Esophagus squamous epithelium (tissue), 5 donors: ENCODE measurements at regions not wholly inside any gene's neighbourhood (a gene's known extent, or its start where the extent isn't known, plus 50 kb on each side); places are given as distances from the start of the nearest gene placed in this dataset.
A peak's percentile ranks its signal among the peaks of the same experiment; 100 is the strongest.

ENCODE experiments used
- DNase-seq: peaks from one replicate; lab custom pipeline; 2025; lab: John Stamatoyannopoulos, UW
- H3K27ac ChIP-seq, 4 donors: fragments of 200-600 bp; sonication (generic); one replicate each; pipeline ENCODE4 v1.5.1; 2016 to 2019; ENCODE audit warnings: mild to moderate bottlenecking in 1 of 4
- H3K27me3 ChIP-seq, 4 donors: fragments of 200-600 bp; sonication (generic); 1 replicate in 3 of 4; 2 replicates in 1 of 4; pipeline versions ENCODE4 v1.5.1 to v1.6.0; 2017 to 2021; ENCODE audit warnings: antibody characterized with exemption in 1 of 4
- H3K36me3 ChIP-seq, 3 donors: fragments of 200-600 bp; sonication (generic); one replicate each; pipeline ENCODE4 v1.5.1; 2016 to 2019
- H3K4me1 ChIP-seq, 3 donors: fragments of 200-600 bp; sonication (generic); one replicate each; pipeline ENCODE4 v1.5.1; 2017 to 2019
- H3K4me3 ChIP-seq, 4 donors: fragments of 200-600 bp; sonication (generic); 1 replicate in 3 of 4; 2 replicates in 1 of 4; pipeline ENCODE4 v1.5.1; 2016 to 2019; ENCODE audit warnings: mild to moderate bottlenecking in 2 of 4, moderate library complexity in 1 of 4
- H3K9me3 ChIP-seq, 3 donors: fragments of 200-600 bp; sonication (generic); one replicate each; pipeline ENCODE4 v1.5.1; 2016 to 2019
- POLR2A ChIP-seq, 4 donors: fragments of 450-650 bp; IDR thresholded peaks; one replicate each; pipeline ENCODE4 v1.6.1; 2017; ENCODE audit warnings: antibody characterized with exemption in 4 of 4, mild to moderate bottlenecking in 4 of 4, moderate library complexity in 3 of 4
- WGBS, 2 donors: methylation state at CpG; one replicate each; pipeline ENCODE4 v1.1.5; 2018; 5-methylcytosine and 5-hydroxymethylcytosine counted together
- intact Hi-C: fragments of 100-400 bp; cut with DNase I; formaldehyde crosslinking; loops from one replicate; pipeline ENCODE4 v1.15.0; 2022
- TF ChIP-seq, protein P1 (sequence below), 6 experiments: fragments of 450-650 bp in 4 of 6; fragments of 200-600 bp in 2 of 6; sonication (generic) in 2 of 6; IDR thresholded peaks; one replicate each; pipeline ENCODE4 v1.5.1; 2016 to 2019; ENCODE audit warnings: antibody characterized with exemption in 6 of 6, mild to moderate bottlenecking in 4 of 6, moderate library complexity in 4 of 6
- donor health status: DM: yes; HTN: yes; CAD: no.

DNA sequence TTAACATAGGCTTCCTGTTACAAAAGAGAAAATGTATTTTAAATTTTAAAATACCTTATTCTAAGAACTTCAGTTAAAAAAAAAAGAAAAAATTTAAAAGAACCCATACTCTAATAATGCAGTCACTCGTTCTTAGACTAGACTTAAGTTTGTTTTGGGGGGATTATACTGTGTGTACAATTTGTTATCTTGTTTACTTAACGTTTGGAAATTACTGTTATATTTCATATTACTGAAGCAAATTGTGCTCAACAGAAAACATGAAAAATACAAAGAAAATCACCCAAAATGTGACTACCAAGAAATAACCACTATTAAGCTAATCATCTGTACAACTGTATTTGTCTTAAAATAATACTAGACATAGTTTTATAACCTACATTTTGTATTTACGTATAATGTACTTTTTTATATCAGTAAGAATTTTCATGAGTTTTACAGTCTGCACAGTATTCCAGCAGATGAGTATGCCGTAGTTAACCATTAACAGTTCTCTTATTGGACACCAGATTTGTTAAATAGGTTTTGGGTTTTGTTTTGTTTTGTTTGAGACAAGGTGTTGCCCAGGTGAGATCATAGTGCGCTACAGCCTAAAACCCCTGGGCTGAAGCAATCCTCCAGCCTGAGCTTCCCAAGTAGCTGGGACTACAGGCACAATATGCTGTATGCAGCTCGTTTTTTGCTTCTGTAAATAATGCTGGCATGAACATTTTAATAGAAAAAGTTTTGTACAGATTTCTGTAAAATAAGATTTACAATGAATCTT is 88.8 kb upstream of the CHD2 start:
- Histone ChIP-seq H3K27ac (peak overlapping the region; percentile 97 to 100 (median 99)), H3K27me3 (no peaks in the 10 kb centered on the region), H3K4me1 (peaks cover 5 to 61% (median 16%) of the 10 kb centered on the region in 3 donors), H3K4me3 (peak overlapping the region in 3 of 4 donors; percentile 60 to 85 (median 68)), H3K36me3 (no peaks in the 10 kb centered on the region), H3K9me3 (no peaks in the 10 kb centered on the region)
- TF ChIP-seq POLR2A (IDR thresholded peaks at IDR 0.05), result peak in 1 of 4 donors; percentile 24
- TF ChIP-seq, protein P1, sequence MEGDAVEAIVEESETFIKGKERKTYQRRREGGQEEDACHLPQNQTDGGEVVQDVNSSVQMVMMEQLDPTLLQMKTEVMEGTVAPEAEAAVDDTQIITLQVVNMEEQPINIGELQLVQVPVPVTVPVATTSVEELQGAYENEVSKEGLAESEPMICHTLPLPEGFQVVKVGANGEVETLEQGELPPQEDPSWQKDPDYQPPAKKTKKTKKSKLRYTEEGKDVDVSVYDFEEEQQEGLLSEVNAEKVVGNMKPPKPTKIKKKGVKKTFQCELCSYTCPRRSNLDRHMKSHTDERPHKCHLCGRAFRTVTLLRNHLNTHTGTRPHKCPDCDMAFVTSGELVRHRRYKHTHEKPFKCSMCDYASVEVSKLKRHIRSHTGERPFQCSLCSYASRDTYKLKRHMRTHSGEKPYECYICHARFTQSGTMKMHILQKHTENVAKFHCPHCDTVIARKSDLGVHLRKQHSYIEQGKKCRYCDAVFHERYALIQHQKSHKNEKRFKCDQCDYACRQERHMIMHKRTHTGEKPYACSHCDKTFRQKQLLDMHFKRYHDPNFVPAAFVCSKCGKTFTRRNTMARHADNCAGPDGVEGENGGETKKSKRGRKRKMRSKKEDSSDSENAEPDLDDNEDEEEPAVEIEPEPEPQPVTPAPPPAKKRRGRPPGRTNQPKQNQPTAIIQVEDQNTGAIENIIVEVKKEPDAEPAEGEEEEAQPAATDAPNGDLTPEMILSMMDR (IDR thresholded peaks at IDR 0.05), result no peak
- intact Hi-C loops, result loop anchor here (5.0 kb wide), 1 partner anchor 71 kb away; no protein-coding TSS in a partner anchor
- DNase-seq, result no peak
- 30 to 31% methylated on average over 6 of the region's 6 CpGs for WGBS, 2 donors

DNA sequence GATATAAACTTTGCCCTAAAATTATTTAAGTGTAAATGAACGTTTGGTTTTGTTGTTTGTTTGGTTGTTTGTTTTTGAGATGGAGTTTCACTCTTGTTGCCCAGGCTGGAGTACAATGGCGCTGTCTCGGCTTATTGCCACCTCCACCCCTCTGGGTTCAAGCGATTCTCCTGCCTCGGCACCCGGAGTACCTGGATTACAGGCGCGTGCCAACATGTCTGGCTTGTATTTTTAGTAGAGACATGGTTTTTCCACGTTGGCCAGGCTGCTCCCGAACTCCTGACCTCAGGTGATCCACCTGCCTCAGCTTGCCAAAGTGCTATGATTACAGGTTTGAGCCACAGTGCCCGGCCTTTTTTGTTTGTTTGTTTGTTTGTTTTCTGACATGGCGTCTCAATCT is 87.9 kb upstream of the CHD2 start:
- Histone ChIP-seq H3K27ac (peak overlapping the region; percentile 66 to 100 (median 98)), H3K27me3 (no peaks in the 10 kb centered on the region), H3K4me1 (peaks cover 5 to 56% (median 16%) of the 10 kb centered on the region in 3 donors), H3K9me3 (no peaks in the 10 kb centered on the region), H3K4me3 (peak overlapping the region in 3 of 4 donors; percentile 6 to 85 (median 9)), H3K36me3 (no peaks in the 10 kb centered on the region)
- WGBS, 2 donors, result 53 to 57% methylated on average over 12 of the region's 12 CpGs
- DNase-seq, result no peak
- TF ChIP-seq, protein P1 (IDR thresholded peaks at IDR 0.05), result no peak
- intact Hi-C loops, result loop anchor here (5.0 kb wide), 1 partner anchor 70 kb away; no protein-coding TSS in a partner anchor

DNA sequence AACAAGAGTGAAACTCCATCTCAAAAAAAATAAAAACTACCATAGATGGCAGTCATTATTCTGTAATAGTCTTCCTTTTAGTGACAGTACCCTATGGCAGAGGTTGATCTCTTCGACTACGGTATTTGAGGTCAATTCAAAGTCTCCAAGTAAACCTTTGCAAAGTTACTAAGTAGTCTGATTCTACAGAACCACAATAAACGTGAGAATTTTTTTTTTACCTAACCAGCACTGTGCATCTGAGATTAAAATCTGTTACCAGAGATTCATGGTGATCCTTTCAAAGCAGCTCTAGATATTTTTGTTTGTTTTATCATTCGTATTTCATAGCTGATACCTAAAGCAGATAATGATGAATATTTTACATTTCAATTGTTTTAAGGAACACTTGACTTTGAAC is 86.6 kb upstream of the CHD2 start:
- H3K27ac ChIP-seq, result no peak overlapping the region

DNA sequence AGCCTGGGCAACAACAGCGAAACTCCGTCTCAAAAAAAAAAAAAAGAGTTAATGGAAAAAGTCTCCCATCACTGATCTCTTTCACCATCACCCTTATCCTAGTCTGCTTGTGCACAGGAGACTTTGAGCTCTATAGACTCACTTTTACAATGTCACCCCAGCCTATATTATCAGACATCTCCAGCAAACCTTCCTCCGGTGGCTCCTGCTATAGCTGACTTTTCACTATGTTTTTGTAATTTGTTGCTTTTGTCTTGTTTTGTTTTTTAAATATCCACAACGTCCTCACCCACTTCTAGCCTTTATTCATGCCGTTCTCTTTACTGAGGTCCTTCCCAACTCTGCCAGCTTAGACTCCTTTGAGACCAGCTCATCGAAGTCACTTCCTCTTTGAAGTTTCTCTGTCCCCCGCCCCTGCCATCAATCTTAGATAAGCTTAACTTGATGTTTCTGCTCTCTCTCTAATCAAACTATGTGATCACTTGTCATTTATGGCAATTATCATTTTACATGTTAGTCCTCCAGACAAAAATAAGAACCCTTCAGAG is 82.7 kb upstream of the CHD2 start:
- Histone ChIP-seq H3K9me3 (no peaks in the 10 kb centered on the region), H3K27ac (peak overlapping the region in 2 of 4 donors; percentile 56 to 94), H3K4me3 (no peak overlapping the region), H3K36me3 (no peaks in the 10 kb centered on the region), H3K4me1 (peaks cover 23 to 60% (median 35%) of the 10 kb centered on the region in 3 donors), H3K27me3 (no peaks in the 10 kb centered on the region)
- no peak for DNase-seq
- WGBS, 2 donors, result 51% methylated on average over 7 of the region's 7 CpGs
- TF ChIP-seq POLR2A (IDR thresholded peaks at IDR 0.05), result no peak
- TF ChIP-seq, protein P1 (IDR thresholded peaks at IDR 0.05), result no peak
- intact Hi-C loops, result no loop called here

More for the DNA sequence above, 86.6 kb upstream of the CHD2 start:
- Histone ChIP-seq H3K4me1 (peaks cover 5 to 56% (median 23%) of the 10 kb centered on the region in 3 donors), H3K9me3 (no peaks in the 10 kb centered on the region), H3K4me3 (no peak overlapping the region), H3K27me3 (no peaks in the 10 kb centered on the region), H3K36me3 (no peaks in the 10 kb centered on the region)
- intact Hi-C loops, result loop anchor here (5.0 kb wide), 1 partner anchor 69 kb away; no protein-coding TSS in a partner anchor
- no peak for DNase-seq
- TF ChIP-seq, protein P1 (IDR thresholded peaks at IDR 0.05), result no peak
- TF ChIP-seq POLR2A (IDR thresholded peaks at IDR 0.05), result no peak
- WGBS, 2 donors, result 66 to 78% methylated on average over 4 of the region's 4 CpGs
